HEK293T (cell line): ENCODE measurements at regions not wholly inside any gene's neighbourhood (a gene's known extent, or its start where the extent isn't known, plus 50 kb on each side); places are given as distances from the start of the nearest gene placed in this dataset.

Experiments used
- ARNT ChIP-seq: fragments of 450-650 bp; IDR thresholded peaks from 2 replicates; pipeline ENCODE4 v1.6.1; 2017; ENCODE audit warnings: mild to moderate bottlenecking
- BHLHE40 ChIP-seq: fragments of 450-650 bp; IDR thresholded peaks from 2 replicates; pipeline ENCODE4 v1.6.1; 2016; ENCODE audit warnings: mild to moderate bottlenecking, moderate library complexity, borderline replicate concordance
- CTBP1 ChIP-seq: fragments of 450-650 bp; IDR thresholded peaks from 2 replicates; pipeline ENCODE4 v1.6.1; 2016; ENCODE audit warnings: borderline replicate concordance
- FOXA1 ChIP-seq: fragments of 450-650 bp; IDR thresholded peaks from 2 replicates; pipeline ENCODE4 v1.6.1; 2016; ENCODE audit warnings: mild to moderate bottlenecking
- FOXK2 ChIP-seq: fragments of 450-650 bp; IDR thresholded peaks from 2 replicates; pipeline ENCODE4 v1.6.1; 2016; ENCODE audit warnings: mild to moderate bottlenecking
- FOXM1 ChIP-seq: fragments of 450-650 bp; IDR thresholded peaks from 2 replicates; pipeline ENCODE4 v1.6.1; 2017; ENCODE audit warnings: mild to moderate bottlenecking, borderline replicate concordance
- HDGF ChIP-seq: fragments of 450-650 bp; IDR thresholded peaks from 2 replicates; pipeline ENCODE4 v1.6.1; 2017; ENCODE audit warnings: antibody characterized with exemption, borderline replicate concordance
- LEF1 ChIP-seq: fragments of 450-650 bp; IDR thresholded peaks from 2 replicates; pipeline ENCODE4 v1.6.1; 2017; ENCODE audit warnings: mild to moderate bottlenecking, borderline replicate concordance
- NFRKB ChIP-seq: fragments of 450-650 bp; IDR thresholded peaks from 2 replicates; pipeline ENCODE4 v1.6.1; 2016; ENCODE audit warnings: mild to moderate bottlenecking, moderate library complexity
- PKNOX1 ChIP-seq: fragments of 450-650 bp; IDR thresholded peaks from 2 replicates; pipeline ENCODE4 v1.6.1; 2016
- SP1 ChIP-seq: fragments of 450-650 bp; IDR thresholded peaks from 2 replicates; pipeline ENCODE4 v1.6.1; 2017
- SUZ12 ChIP-seq: fragments of 450-650 bp; IDR thresholded peaks from 2 replicates; pipeline ENCODE4 v1.6.1; 2016; ENCODE audit warnings: mild to moderate bottlenecking
- TARDBP ChIP-seq: fragments of 450-650 bp; IDR thresholded peaks from 2 replicates; pipeline ENCODE4 v1.6.1; 2016
- ZNF384 ChIP-seq: fragments of 450-650 bp; IDR thresholded peaks from 2 replicates; pipeline ENCODE4 v1.6.1; 2016

- TF ChIP-seq BHLHE40 (no peak), FOXA1 (no peak), SP1 (no peak), NFRKB (no peak), LEF1 (no peak), CTBP1 (no peak), SUZ12 (no peak), HDGF (no peak), FOXM1 (no peak), ARNT (no peak), TARDBP (no peak), ZNF384 (no peak), FOXK2 (no peak), PKNOX1 (no peak)
Observed at GRCh38 chr1:234875953-234876855, 252.4 kb downstream of the TOMM20 start.
